Activated CD4-positive, alpha-beta T cell treated with anti-CD3 and anti-CD28 coated beads, Interleukin-2, amount 10 ng/mL, durations not matched to agents 7 days and 5 days (primary cell): ENCODE measurements at regions not wholly inside any gene's neighbourhood (a gene's known extent, or its start where the extent isn't known, plus 50 kb on each side); places are given as distances from the start of the nearest gene placed in this dataset.
"Not testable (repeated sequence)": the region's sequence is repeated elsewhere in the genome, so short reads cannot be mapped to it uniquely, and the experiment has no call there.

Experiments
- CTCF ChIA-PET: fragments of 350-600 bp; sonication (Branson Sonifier 250); formaldehyde crosslinking; loops from one replicate; lab custom pipeline; 2021; ENCODE audit warnings: antibody characterized with exemption; lab: Charles Lee
- POLR2A ChIA-PET: fragments of 350-600 bp; sonication (Branson Sonifier 250); formaldehyde crosslinking; loops from one replicate; lab custom pipeline; 2021; ENCODE audit warnings: antibody characterized with exemption; lab: Charles Lee
- DNase-seq: peaks from one replicate; pipeline ENCODE4 v3.0.0-alpha.2; 2020
- H3K27ac Mint-ChIP-seq: one replicate; pipeline ENCODE4 v1.8.0; 2021; ENCODE audit warnings: mild to moderate bottlenecking, moderate library complexity, mixed read lengths
- H3K27me3 Mint-ChIP-seq: one replicate; pipeline ENCODE4 v1.8.0; 2021; ENCODE audit warnings: mixed read lengths
- H3K36me3 Mint-ChIP-seq: one replicate; pipeline ENCODE4 v1.8.0; 2021; ENCODE audit warnings: low read depth, mixed read lengths
- H3K4me1 Mint-ChIP-seq: one replicate; pipeline ENCODE4 v1.8.0; 2021; ENCODE audit warnings: mixed read lengths
- H3K4me3 Mint-ChIP-seq: one replicate; pipeline ENCODE4 v1.8.0; 2021; ENCODE audit warnings: mild to moderate bottlenecking, moderate library complexity, mixed read lengths
- H3K9me3 Mint-ChIP-seq: one replicate; pipeline ENCODE4 v1.8.0; 2021; ENCODE audit warnings: mixed read lengths

DNA sequence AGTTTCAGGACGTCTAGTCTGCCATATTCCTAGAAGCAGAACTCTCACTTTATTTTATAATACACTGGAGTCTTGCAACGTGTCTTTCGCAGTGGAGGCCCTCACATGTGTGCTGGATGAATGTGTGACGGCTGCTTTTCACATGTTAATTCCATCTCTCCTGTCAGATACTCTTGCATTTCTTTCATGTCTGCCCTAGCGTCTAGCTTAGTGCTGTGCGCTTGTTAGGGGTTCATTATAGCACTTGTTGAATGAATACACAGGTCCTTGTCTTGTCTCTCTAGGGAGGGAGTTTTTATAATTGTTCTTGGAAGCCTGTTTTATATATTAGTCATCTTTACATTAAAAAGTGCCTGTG is 94.4 kb downstream of the MAP3K8 start:
- DNase-seq, result no peak
- no peaks in the 10 kb centered on the region for H3K36me3 Mint-ChIP-seq
- no peaks in the 10 kb centered on the region for H3K9me3 Mint-ChIP-seq
- ChIA-PET CTCF (interaction anchor here (0.9 to 1.7 kb wide), 3 partner anchors 9 to 144 kb away, joined by 3 to 5 read pairs (median 3); no protein-coding TSS in a partner anchor), POLR2A (no interaction called here)
- H3K4me3 Mint-ChIP-seq, result no peak overlapping the region
- peak overlapping the region; percentile 80 for H3K27ac Mint-ChIP-seq
- H3K27me3 Mint-ChIP-seq, result no peaks in the 10 kb centered on the region
- peaks cover 79% of the 10 kb centered on the region for H3K4me1 Mint-ChIP-seq

DNA sequence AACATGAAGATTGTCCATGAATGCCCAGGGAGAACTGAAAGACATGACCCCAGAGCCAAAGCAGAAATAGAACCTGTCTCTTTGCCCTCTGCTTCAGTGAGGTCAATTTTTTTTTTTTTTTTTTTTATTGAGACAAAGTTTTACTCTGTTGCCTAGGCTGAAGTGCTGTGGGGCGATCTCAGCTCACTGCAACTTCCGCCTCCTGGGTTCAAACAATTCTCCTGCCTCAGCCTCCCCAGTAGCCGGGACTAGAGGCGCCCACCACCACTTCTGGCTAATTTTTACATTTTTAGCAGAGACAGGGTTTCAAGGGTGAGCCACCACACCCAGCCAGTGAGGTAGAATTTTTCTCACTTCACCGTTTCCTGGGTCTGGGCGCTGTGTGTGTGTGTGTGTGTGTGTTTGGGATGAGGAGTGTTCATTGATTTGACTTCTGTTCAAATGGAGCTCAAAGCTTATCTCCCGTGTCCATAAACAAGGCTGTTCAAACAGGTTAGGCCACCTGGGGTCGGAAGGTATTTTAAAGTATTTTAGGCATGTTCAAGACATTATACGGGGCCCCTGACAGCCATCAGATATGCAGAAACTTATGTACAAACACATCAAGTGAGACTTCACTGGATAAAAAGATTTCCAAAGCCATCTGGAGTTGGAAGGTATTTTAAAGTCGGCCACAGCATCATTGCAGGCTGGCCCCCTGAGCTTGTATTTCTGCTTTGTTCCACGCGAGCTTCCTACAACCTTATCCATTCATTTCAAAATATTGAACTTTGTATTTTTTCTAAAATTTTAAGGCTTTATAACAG is 93.8 kb downstream of the MAP3K8 start:
- Mint-ChIP-seq H3K9me3 (no peaks in the 10 kb centered on the region), H3K4me3 (no peak overlapping the region), H3K27me3 (no peaks in the 10 kb centered on the region), H3K4me1 (peaks cover 74% of the 10 kb centered on the region), H3K36me3 (no peaks in the 10 kb centered on the region), H3K27ac (peak overlapping the region; percentile 80)
- POLR2A ChIA-PET, result no interaction called here
- DNase-seq, result peak; percentile 21
- CTCF ChIA-PET, result interaction anchor here (0.9 to 2.2 kb wide), 4 partner anchors 8 to 143 kb away, joined by 3 to 7 read pairs (median 4); no protein-coding TSS in a partner anchor

DNA sequence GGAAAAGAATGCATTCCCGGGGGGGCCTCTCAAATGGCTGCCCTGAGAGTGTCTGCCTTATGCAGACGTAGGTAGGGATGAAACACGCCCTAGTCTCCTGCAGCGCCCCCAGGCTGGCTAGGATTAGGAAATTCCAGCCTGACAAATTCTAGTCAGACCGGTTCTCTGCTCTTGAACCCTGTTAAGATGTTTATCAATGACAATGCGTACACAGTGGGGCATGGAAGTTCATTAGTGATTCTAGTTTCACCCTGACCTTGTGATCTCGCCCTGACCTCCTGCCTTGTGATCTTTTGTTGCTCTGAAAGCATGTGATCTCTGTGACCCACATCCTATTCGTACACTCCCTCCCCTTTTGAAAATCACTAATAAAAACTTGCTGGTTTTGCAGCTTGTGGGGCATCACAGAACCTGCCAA is 88.7 kb downstream of the MAP3K8 start:
- H3K4me3 Mint-ChIP-seq, H3K9me3 Mint-ChIP-seq, H3K36me3 Mint-ChIP-seq, DNase-seq, POLR2A ChIA-PET, H3K27me3 Mint-ChIP-seq, H3K27ac Mint-ChIP-seq: not testable (repeated sequence)
- CTCF ChIA-PET, result interaction anchor here (0.6 to 0.7 kb wide), 2 partner anchors 12 to 138 kb away, joined by 3 read pairs; no protein-coding TSS in a partner anchor
- peaks cover 33% of the 10 kb centered on the region for H3K4me1 Mint-ChIP-seq

DNA sequence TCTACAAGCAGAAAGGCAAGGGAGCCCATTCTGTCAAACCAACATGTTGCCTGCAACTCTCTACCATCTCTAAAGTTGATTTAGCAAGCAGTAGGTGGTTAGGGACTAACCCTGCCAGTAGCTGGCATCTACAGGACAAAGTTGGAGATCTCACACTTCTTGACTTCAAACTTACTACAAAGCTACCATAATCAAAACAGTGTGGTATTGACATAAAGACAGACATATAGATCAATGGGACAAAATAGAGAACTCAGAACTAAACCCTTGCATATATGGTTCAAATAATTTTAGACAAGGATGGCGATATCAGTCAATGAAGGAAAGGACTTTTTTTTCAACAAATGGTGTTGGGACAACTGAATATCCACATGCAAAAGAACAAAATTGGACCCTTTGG is 84.9 kb downstream of the MAP3K8 start:
- Mint-ChIP-seq H3K27ac (no peak overlapping the region), H3K36me3 (peaks cover 3% of the 10 kb centered on the region), H3K27me3 (no peaks in the 10 kb centered on the region), H3K4me3 (no peak overlapping the region), H3K9me3 (peaks cover 4% of the 10 kb centered on the region), H3K4me1 (peaks cover 6% of the 10 kb centered on the region)
- ChIA-PET POLR2A (no interaction called here), CTCF (interaction anchor here (0.8 to 2.1 kb wide), 4 partner anchors 8 to 21 kb away, joined by 3 to 7 read pairs (median 4); no protein-coding TSS in a partner anchor)
- no peak for DNase-seq
